ENCODE measurements at regions not wholly inside any gene's neighbourhood (a gene's known extent, or its start where the extent isn't known, plus 50 kb on each side); places are given as distances from the start of the nearest gene placed in this dataset.
"Not testable (repeated sequence)": the region's sequence is repeated elsewhere in the genome, so short reads cannot be mapped to it uniquely, and the experiment has no call there.

GRCh38 chr3:87543408-87543807 is 267.0 kb upstream of the POU1F1 start:
- not testable (repeated sequence) for H3K9me3 ChIP-seq (ENCODE audit: control insufficient read depth in 4 of 4, low read length in 3 of 4); DNase-seq (ENCODE audit: low spot score); H3K9ac ChIP-seq (ENCODE audit: low read depth in 1 of 2, low read length in 2 of 2); H3K27ac ChIP-seq (ENCODE audit: low read depth in 1 of 2, low read length in 2 of 2); H3K4me1 ChIP-seq (ENCODE audit: control insufficient read depth in 4 of 4, insufficient read depth in 4 of 4, low read length in 3 of 4); H3K4me3 ChIP-seq (ENCODE audit: low read depth in 1 of 3, low read length in 3 of 3); H3K27me3 ChIP-seq (ENCODE audit: control insufficient read depth in 4 of 4, insufficient read depth in 4 of 4, low read length in 3 of 4); H3K36me3 ChIP-seq (ENCODE audit: control insufficient read depth in 4 of 4, insufficient read depth in 3 of 4, low read depth in 1 of 4, low read length in 3 of 4)
- WGBS, result 41% methylated on average over 2 of the region's 2 CpGs

DNA sequence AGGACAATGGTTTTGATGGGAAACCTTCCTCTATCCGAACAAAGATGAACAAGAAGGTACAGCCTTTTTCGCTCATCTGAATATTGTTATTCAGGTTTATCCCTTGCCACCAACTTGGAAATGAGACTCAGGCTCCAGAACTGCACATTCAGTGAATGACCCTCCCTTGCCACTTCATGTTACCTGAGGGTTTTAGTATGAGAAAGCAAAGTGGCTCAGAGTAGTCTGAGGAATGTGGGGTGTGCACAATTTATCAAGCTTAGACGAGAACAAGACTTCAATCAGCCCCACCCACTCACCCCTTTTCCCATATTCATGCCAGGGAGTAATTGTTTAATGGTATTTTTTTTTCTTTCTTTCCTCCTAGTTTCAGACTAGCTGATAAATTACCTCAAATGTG is 265.3 kb upstream of the POU1F1 start:
- Histone ChIP-seq H3K27me3 (ENCODE audit: control insufficient read depth in 4 of 4, insufficient read depth in 4 of 4, low read length in 3 of 4) (no peaks in the 10 kb centered on the region), H3K4me1 (ENCODE audit: control insufficient read depth in 4 of 4, insufficient read depth in 4 of 4, low read length in 3 of 4) (no peaks in the 10 kb centered on the region), H3K4me3 (ENCODE audit: low read depth in 1 of 3, low read length in 3 of 3) (no peak overlapping the region), H3K36me3 (ENCODE audit: control insufficient read depth in 4 of 4, insufficient read depth in 3 of 4, low read depth in 1 of 4, low read length in 3 of 4) (no peaks in the 10 kb centered on the region), H3K9me3 (ENCODE audit: control insufficient read depth in 4 of 4, low read length in 3 of 4) (no peaks in the 10 kb centered on the region), H3K27ac (ENCODE audit: low read depth in 1 of 2, low read length in 2 of 2) (no peak overlapping the region), H3K9ac (ENCODE audit: low read depth in 1 of 2, low read length in 2 of 2) (no peak overlapping the region)
- WGBS, result 68% methylated on average over 3 of the region's 3 CpGs
- TF ChIP-seq FOXA2 (IDR thresholded peaks at IDR 0.05) (no peak), CTCF (IDR thresholded peaks at IDR 0.05; ENCODE audit: low read depth, low read length, missing input control) (no peak), NR2F2 (IDR thresholded peaks at IDR 0.05) (no peak)
- TF ChIP-seq, protein P1, sequence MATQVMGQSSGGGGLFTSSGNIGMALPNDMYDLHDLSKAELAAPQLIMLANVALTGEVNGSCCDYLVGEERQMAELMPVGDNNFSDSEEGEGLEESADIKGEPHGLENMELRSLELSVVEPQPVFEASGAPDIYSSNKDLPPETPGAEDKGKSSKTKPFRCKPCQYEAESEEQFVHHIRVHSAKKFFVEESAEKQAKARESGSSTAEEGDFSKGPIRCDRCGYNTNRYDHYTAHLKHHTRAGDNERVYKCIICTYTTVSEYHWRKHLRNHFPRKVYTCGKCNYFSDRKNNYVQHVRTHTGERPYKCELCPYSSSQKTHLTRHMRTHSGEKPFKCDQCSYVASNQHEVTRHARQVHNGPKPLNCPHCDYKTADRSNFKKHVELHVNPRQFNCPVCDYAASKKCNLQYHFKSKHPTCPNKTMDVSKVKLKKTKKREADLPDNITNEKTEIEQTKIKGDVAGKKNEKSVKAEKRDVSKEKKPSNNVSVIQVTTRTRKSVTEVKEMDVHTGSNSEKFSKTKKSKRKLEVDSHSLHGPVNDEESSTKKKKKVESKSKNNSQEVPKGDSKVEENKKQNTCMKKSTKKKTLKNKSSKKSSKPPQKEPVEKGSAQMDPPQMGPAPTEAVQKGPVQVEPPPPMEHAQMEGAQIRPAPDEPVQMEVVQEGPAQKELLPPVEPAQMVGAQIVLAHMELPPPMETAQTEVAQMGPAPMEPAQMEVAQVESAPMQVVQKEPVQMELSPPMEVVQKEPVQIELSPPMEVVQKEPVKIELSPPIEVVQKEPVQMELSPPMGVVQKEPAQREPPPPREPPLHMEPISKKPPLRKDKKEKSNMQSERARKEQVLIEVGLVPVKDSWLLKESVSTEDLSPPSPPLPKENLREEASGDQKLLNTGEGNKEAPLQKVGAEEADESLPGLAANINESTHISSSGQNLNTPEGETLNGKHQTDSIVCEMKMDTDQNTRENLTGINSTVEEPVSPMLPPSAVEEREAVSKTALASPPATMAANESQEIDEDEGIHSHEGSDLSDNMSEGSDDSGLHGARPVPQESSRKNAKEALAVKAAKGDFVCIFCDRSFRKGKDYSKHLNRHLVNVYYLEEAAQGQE (IDR thresholded peaks at IDR 0.05), result no peak
- DNase-seq (ENCODE audit: low spot score), result no peak

DNA sequence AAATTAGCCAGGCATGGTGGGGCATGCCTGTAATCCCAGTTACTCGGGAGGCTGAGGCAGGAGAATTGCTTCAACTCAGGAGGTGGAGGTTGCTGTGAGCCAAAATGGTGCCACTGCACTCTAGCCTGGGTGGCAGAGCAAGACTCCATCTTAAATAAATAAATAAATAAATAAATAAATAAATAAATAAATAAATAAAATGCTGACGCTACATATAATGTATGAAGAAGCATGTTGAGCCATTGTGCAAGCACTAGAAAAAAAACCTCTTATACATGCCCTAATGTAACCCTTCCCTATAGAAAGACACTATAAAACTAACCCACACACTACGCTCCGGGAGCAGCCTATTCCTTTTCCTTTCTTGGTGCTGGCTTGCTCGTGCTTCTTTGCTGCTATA is 262.3 kb upstream of the POU1F1 start:
- not testable (repeated sequence) for H3K27ac ChIP-seq (ENCODE audit: low read depth in 1 of 2, low read length in 2 of 2); DNase-seq (ENCODE audit: low spot score); H3K27me3 ChIP-seq (ENCODE audit: control insufficient read depth in 4 of 4, insufficient read depth in 4 of 4, low read length in 3 of 4); H3K4me3 ChIP-seq (ENCODE audit: low read depth in 1 of 3, low read length in 3 of 3); H3K9me3 ChIP-seq (ENCODE audit: control insufficient read depth in 4 of 4, low read length in 3 of 4); H3K36me3 ChIP-seq (ENCODE audit: control insufficient read depth in 4 of 4, insufficient read depth in 3 of 4, low read depth in 1 of 4, low read length in 3 of 4); H3K9ac ChIP-seq (ENCODE audit: low read depth in 1 of 2, low read length in 2 of 2); H3K4me1 ChIP-seq (ENCODE audit: control insufficient read depth in 4 of 4, insufficient read depth in 4 of 4, low read length in 3 of 4)
- 90% methylated on average over 5 of the region's 5 CpGs for WGBS

GRCh38 chr3:87509401-87509800 is 233.0 kb upstream of the POU1F1 start:
- no peak for DNase-seq (ENCODE audit: low spot score)
- TF ChIP-seq JUND (IDR thresholded peaks at IDR 0.05), result no peak
- no peak for TF ChIP-seq RAD21 (IDR thresholded peaks at IDR 0.05)
- no peak for TF ChIP-seq NR2F2 (IDR thresholded peaks at IDR 0.05)
- TF ChIP-seq CTCF (IDR thresholded peaks at IDR 0.05; ENCODE audit: low read depth, low read length, missing input control), result no peak
- no peak for TF ChIP-seq FOXA1 (IDR thresholded peaks at IDR 0.05)
- TF ChIP-seq HNF4G (IDR thresholded peaks at IDR 0.05), result no peak
- no peak for TF ChIP-seq EGR1 (IDR thresholded peaks at IDR 0.05; ENCODE audit: low read depth in 2 of 2)
- TF ChIP-seq HNF4A (conservative IDR thresholded peaks at IDR 0.05), result no peak
- TF ChIP-seq YY1 (IDR thresholded peaks at IDR 0.05), result no peak
- TF ChIP-seq MAX (IDR thresholded peaks at IDR 0.05), result no peak
- Histone ChIP-seq H3K36me3 (ENCODE audit: control insufficient read depth in 4 of 4, insufficient read depth in 3 of 4, low read depth in 1 of 4, low read length in 3 of 4) (no peaks in the 10 kb centered on the region), H3K27me3 (ENCODE audit: control insufficient read depth in 4 of 4, insufficient read depth in 4 of 4, low read length in 3 of 4) (peaks cover 0 to 2% (median 0%) of the 10 kb centered on the region in 4 donors), H3K27ac (ENCODE audit: low read depth in 1 of 2, low read length in 2 of 2) (no peak overlapping the region), H3K4me1 (ENCODE audit: control insufficient read depth in 4 of 4, insufficient read depth in 4 of 4, low read length in 3 of 4) (no peaks in the 10 kb centered on the region), H3K9ac (ENCODE audit: low read depth in 1 of 2, low read length in 2 of 2) (no peak overlapping the region), H3K9me3 (ENCODE audit: control insufficient read depth in 4 of 4, low read length in 3 of 4) (no peaks in the 10 kb centered on the region), H3K4me3 (ENCODE audit: low read depth in 1 of 3, low read length in 3 of 3) (no peak overlapping the region)
- WGBS, result 65% methylated on average over 11 of the region's 11 CpGs

Data from liver (tissue), 8 donors.